Gastrocnemius medialis (tissue), 4 donors: ENCODE measurements at regions not wholly inside any gene's neighbourhood (a gene's known extent, or its start where the extent isn't known, plus 50 kb on each side); places are given as distances from the start of the nearest gene placed in this dataset.

Source experiments
- POLR2A ChIP-seq, 2 donors: fragments of 450-650 bp; IDR thresholded peaks; one replicate each; pipeline ENCODE4 v1.6.1; 2017; ENCODE audit warnings: antibody characterized with exemption in 2 of 2, mild to moderate bottlenecking in 2 of 2, moderate library complexity in 2 of 2
- TF ChIP-seq, protein P1 (sequence below), 5 experiments: fragments of 450-650 bp in 3 of 5; fragments of 200-600 bp in 2 of 5; sonication (generic) in 2 of 5; IDR thresholded peaks in 4 of 5; conservative IDR thresholded peaks in 1 of 5; 1 replicate in 4 of 5; 2 replicates in 1 of 5; pipeline ENCODE4 v1.5.1; 2016 to 2019; ENCODE audit warnings: antibody characterized with exemption in 5 of 5, mild to moderate bottlenecking in 3 of 5, moderate library complexity in 3 of 5

DNA sequence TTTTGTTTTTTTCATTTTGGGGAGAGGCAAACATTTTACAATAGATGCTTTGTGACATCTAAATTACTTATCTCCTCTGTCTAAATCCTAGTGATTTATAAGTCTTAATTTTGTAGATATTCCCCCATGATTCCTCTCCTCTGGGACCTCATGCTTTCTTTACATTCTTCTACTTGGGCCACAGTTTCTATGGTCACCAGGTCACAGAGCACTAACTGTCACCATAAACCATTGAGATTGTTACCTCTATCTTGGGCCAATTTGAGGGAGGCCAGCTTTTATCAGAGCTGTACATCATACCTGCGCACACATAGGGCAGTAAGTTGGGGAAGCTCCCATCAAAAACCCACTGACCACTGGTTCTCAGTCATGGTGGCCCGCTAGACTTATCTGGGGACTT, 582.1 kb upstream of the SALL1 start:
- TF ChIP-seq, protein P1, sequence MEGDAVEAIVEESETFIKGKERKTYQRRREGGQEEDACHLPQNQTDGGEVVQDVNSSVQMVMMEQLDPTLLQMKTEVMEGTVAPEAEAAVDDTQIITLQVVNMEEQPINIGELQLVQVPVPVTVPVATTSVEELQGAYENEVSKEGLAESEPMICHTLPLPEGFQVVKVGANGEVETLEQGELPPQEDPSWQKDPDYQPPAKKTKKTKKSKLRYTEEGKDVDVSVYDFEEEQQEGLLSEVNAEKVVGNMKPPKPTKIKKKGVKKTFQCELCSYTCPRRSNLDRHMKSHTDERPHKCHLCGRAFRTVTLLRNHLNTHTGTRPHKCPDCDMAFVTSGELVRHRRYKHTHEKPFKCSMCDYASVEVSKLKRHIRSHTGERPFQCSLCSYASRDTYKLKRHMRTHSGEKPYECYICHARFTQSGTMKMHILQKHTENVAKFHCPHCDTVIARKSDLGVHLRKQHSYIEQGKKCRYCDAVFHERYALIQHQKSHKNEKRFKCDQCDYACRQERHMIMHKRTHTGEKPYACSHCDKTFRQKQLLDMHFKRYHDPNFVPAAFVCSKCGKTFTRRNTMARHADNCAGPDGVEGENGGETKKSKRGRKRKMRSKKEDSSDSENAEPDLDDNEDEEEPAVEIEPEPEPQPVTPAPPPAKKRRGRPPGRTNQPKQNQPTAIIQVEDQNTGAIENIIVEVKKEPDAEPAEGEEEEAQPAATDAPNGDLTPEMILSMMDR (IDR thresholded peaks at IDR 0.05 in 4 of 5, conservative IDR thresholded peaks at IDR 0.05 in 1 of 5) = no peak
- no peak for TF ChIP-seq POLR2A (IDR thresholded peaks at IDR 0.05)
